ENCODE measurements at regions not wholly inside any gene's neighbourhood (a gene's known extent, or its start where the extent isn't known, plus 50 kb on each side); places are given as distances from the start of the nearest gene placed in this dataset.

- no peaks in the 10 kb centered on the region for H3K36me3 Mint-ChIP-seq
- peaks cover 0 to 4% of the 10 kb centered on the region in 2 donors for H3K9me3 Mint-ChIP-seq
- DNase-seq (no peak), ATAC-seq (no peak)
- no peaks in the 10 kb centered on the region for H3K4me1 Mint-ChIP-seq
- Histone ChIP-seq H3K27me3 (ENCODE audit: control insufficient read depth, insufficient read depth, low read length) (no peaks in the 10 kb centered on the region), H3K4me3 (ENCODE audit: low read length) (no peak overlapping the region), H3K4me1 (ENCODE audit: control insufficient read depth, insufficient read depth, low read length) (no peaks in the 10 kb centered on the region), H3K27ac (ENCODE audit: low read length) (no peak overlapping the region), H3K9me3 (ENCODE audit: control insufficient read depth, insufficient read depth, low read length) (no peaks in the 10 kb centered on the region), H3K36me3 (ENCODE audit: control insufficient read depth, insufficient read depth, low read length) (no peaks in the 10 kb centered on the region)
- no peak overlapping the region for H3K4me3 Mint-ChIP-seq
- TF ChIP-seq, protein P1, sequence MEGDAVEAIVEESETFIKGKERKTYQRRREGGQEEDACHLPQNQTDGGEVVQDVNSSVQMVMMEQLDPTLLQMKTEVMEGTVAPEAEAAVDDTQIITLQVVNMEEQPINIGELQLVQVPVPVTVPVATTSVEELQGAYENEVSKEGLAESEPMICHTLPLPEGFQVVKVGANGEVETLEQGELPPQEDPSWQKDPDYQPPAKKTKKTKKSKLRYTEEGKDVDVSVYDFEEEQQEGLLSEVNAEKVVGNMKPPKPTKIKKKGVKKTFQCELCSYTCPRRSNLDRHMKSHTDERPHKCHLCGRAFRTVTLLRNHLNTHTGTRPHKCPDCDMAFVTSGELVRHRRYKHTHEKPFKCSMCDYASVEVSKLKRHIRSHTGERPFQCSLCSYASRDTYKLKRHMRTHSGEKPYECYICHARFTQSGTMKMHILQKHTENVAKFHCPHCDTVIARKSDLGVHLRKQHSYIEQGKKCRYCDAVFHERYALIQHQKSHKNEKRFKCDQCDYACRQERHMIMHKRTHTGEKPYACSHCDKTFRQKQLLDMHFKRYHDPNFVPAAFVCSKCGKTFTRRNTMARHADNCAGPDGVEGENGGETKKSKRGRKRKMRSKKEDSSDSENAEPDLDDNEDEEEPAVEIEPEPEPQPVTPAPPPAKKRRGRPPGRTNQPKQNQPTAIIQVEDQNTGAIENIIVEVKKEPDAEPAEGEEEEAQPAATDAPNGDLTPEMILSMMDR (IDR thresholded peaks at IDR 0.05) = no peak
- 90% methylated on average over 4 of the region's 6 CpGs for WGBS (ENCODE audit: insufficient coverage)
- H3K27me3 Mint-ChIP-seq (ENCODE audit: low read depth in 2 of 2) = peaks cover 0 to 2% of the 10 kb centered on the region in 2 donors
- intact Hi-C loops (cut with micrococcal nuclease) = no loop called here
- H3K27ac Mint-ChIP-seq = no peak overlapping the region
Measured at GRCh38 chr3:103167850-103168249, 733.0 kb downstream of the ZPLD1 start.

DNA sequence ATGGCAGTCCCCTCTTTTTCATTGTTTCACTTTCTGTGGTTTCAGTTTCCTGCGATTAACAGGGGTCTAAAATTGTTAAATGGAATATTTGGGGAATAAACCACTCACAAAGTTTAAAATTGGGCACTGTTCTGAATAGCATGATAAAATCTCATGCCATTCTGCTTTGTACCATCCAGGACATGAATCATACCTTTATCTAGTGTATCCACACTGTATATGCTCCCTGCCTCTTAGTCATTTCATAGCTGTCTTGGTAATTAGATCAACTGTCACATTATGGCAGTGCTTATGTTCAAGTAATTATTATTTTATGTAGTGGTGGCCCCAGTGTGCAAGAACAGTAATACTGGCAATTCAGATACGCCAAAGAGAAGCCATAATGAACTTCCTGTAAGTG, 734.5 kb downstream of the ZPLD1 start:
- Mint-ChIP-seq H3K9me3 (peaks cover 0 to 4% of the 10 kb centered on the region in 2 donors), H3K27ac (no peak overlapping the region), H3K36me3 (no peaks in the 10 kb centered on the region), H3K4me1 (no peaks in the 10 kb centered on the region), H3K27me3 (ENCODE audit: low read depth in 2 of 2) (peaks cover 0 to 2% of the 10 kb centered on the region in 2 donors), H3K4me3 (no peak overlapping the region)
- Histone ChIP-seq H3K9me3 (ENCODE audit: control insufficient read depth, insufficient read depth, low read length) (no peaks in the 10 kb centered on the region), H3K4me3 (ENCODE audit: low read length) (no peak overlapping the region), H3K27me3 (ENCODE audit: control insufficient read depth, insufficient read depth, low read length) (no peaks in the 10 kb centered on the region), H3K27ac (ENCODE audit: low read length) (no peak overlapping the region), H3K36me3 (ENCODE audit: control insufficient read depth, insufficient read depth, low read length) (no peaks in the 10 kb centered on the region), H3K4me1 (ENCODE audit: control insufficient read depth, insufficient read depth, low read length) (no peaks in the 10 kb centered on the region)
- DNase-seq = no peak
- WGBS (ENCODE audit: insufficient coverage) = no CpG with 5 or more reads among the region's 2 CpGs
- ATAC-seq = no peak
- TF ChIP-seq, protein P1 (IDR thresholded peaks at IDR 0.05) = no peak
- intact Hi-C loops (cut with micrococcal nuclease) = no loop called here

GRCh38 chr3:103170651-103171050, 735.8 kb downstream of the ZPLD1 start:
- Histone ChIP-seq H3K9me3 (ENCODE audit: control insufficient read depth, insufficient read depth, low read length) (no peaks in the 10 kb centered on the region), H3K4me3 (ENCODE audit: low read length) (no peak overlapping the region), H3K27ac (ENCODE audit: low read length) (no peak overlapping the region), H3K36me3 (ENCODE audit: control insufficient read depth, insufficient read depth, low read length) (no peaks in the 10 kb centered on the region), H3K27me3 (ENCODE audit: control insufficient read depth, insufficient read depth, low read length) (no peaks in the 10 kb centered on the region), H3K4me1 (ENCODE audit: control insufficient read depth, insufficient read depth, low read length) (no peaks in the 10 kb centered on the region)
- H3K27ac Mint-ChIP-seq = no peak overlapping the region
- H3K27me3 Mint-ChIP-seq (ENCODE audit: low read depth in 2 of 2) = peaks cover 0 to 2% of the 10 kb centered on the region in 2 donors
- ATAC-seq = no peak
- peaks cover 0 to 4% of the 10 kb centered on the region in 2 donors for H3K9me3 Mint-ChIP-seq
- intact Hi-C loops (cut with micrococcal nuclease) = no loop called here
- H3K36me3 Mint-ChIP-seq = no peaks in the 10 kb centered on the region
- DNase-seq = no peak
- TF ChIP-seq, protein P1 (IDR thresholded peaks at IDR 0.05) = no peak
- H3K4me3 Mint-ChIP-seq = no peak overlapping the region
- H3K4me1 Mint-ChIP-seq = no peaks in the 10 kb centered on the region

DNA sequence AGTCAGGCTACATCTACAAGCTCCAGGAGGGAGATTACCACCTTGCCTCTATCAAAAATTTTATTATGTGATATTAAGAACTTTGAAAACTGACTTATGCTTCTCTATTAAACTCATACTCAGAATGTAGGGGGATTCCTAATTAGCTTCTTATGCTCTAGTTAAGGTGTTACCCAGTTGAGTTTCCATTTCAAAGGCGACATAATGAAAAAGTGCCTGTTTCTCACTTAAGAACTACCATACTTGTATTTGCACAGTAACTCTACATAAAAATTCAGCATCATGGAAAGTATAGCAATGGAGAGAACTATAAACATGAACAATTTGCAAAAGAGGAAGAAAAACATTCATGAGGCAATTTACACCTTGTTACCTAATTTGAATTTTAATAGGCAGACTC, 739.1 kb downstream of the ZPLD1 start:
- no peak for ATAC-seq
- WGBS (ENCODE audit: insufficient coverage) = no CpG with 5 or more reads among the region's 1 CpG

More for the DNA sequence above, 739.1 kb downstream of the ZPLD1 start:
- H3K27ac ChIP-seq (ENCODE audit: low read length) = no peak overlapping the region
- no peaks in the 10 kb centered on the region for H3K4me1 ChIP-seq (ENCODE audit: control insufficient read depth, insufficient read depth, low read length)
- no peaks in the 10 kb centered on the region for H3K9me3 ChIP-seq (ENCODE audit: control insufficient read depth, insufficient read depth, low read length)
- TF ChIP-seq, protein P1 (IDR thresholded peaks at IDR 0.05) = no peak
- no peak overlapping the region for H3K4me3 ChIP-seq (ENCODE audit: low read length)
- H3K36me3 ChIP-seq (ENCODE audit: control insufficient read depth, insufficient read depth, low read length) = no peaks in the 10 kb centered on the region
- intact Hi-C loops (cut with micrococcal nuclease) = no loop called here
- Mint-ChIP-seq H3K27ac (no peak overlapping the region), H3K9me3 (peaks cover 3 to 5% of the 10 kb centered on the region in 2 donors), H3K27me3 (ENCODE audit: low read depth in 2 of 2) (no peaks in the 10 kb centered on the region), H3K4me1 (no peaks in the 10 kb centered on the region), H3K36me3 (no peaks in the 10 kb centered on the region), H3K4me3 (no peak overlapping the region)
- no peaks in the 10 kb centered on the region for H3K27me3 ChIP-seq (ENCODE audit: control insufficient read depth, insufficient read depth, low read length)
- DNase-seq = no peak
